ENCODE measurements at regions not wholly inside any gene's neighbourhood (a gene's known extent, or its start where the extent isn't known, plus 50 kb on each side); places are given as distances from the start of the nearest gene placed in this dataset.

DNA sequence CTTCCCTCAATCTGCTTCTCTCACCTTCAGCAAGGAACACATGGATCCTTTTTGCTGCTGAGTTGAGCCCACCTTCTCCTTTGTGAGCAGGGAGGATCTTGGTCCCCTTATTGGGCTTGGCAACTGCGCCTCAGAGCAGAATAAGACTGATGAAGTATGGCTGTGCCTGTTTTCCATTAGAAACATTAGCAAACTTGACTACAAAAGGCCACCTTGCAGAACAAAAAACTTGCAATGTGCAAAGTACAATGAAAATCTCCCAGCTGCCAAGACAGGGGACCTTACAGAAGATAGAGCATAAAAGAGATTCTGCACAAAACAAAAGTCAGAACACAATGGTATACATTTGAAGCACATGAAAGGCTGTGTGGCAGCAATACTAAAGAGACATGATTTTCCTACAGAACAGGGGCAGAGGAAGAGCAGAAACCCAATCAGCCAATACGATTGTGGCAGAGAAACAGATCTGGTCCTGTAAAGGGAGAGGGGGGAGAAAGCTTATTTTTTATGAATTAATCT, 173.5 kb upstream of the SNX19 start:
- DNase-seq (ENCODE audit: low read depth, low spot score), result no peak
- Histone ChIP-seq H2AFZ (ENCODE audit: control insufficient read depth, low read depth, low read length) (no peak overlapping the region), H3K9me3 (replicated peaks; ENCODE audit: control insufficient read depth, insufficient read depth, low read length) (no peaks in the 10 kb centered on the region; the same call in 1 of the 3 replicates), H3K27me3 (replicated peaks in 1 of 2; ENCODE audit: control insufficient read depth in 2 of 2, insufficient read depth in 2 of 2, low read length in 1 of 2) (no peaks in the 10 kb centered on the region), H3K4me3 (no peak overlapping the region), H3K4me2 (ENCODE audit: control insufficient read depth, insufficient read depth) (no peak overlapping the region), H3K79me2 (ENCODE audit: control insufficient read depth, insufficient read depth, low read length) (no peaks in the 10 kb centered on the region), H3K27ac (ENCODE audit: control insufficient read depth, insufficient read depth) (no peak overlapping the region), H3K36me3 (ENCODE audit: control insufficient read depth in 2 of 2, insufficient read depth in 2 of 2, low read length in 1 of 2) (no peaks in the 10 kb centered on the region), H4K20me1 (ENCODE audit: control insufficient read depth, insufficient read depth) (no peaks in the 10 kb centered on the region), H3K4me1 (ENCODE audit: control insufficient read depth, insufficient read depth, low read length) (no peaks in the 10 kb centered on the region), H3K9ac (ENCODE audit: control insufficient read depth, insufficient read depth, low read length) (no peak overlapping the region)
- no peak for ATAC-seq
- ChIA-PET CTCF (interaction anchor here (2.0 kb wide), 1 partner anchor 127 kb away, joined by 5 read pairs; no protein-coding TSS in a partner anchor), SMC1A (ENCODE audit: uncharacterized antibody, unreplicated experiment) (interaction anchor here (0.9 to 2.3 kb wide), 3 partner anchors 10 to 161 kb away, joined by 3 to 7 read pairs (median 3); no protein-coding TSS in a partner anchor), POLR2A (no interaction called here), RAD21 (ENCODE audit: unreplicated experiment) (no interaction called here)
- FAIRE-seq, result no peak
- BruUV-seq (replicated peaks), result no TSS peak
- intact Hi-C loops (cut with micrococcal nuclease; ENCODE audit: unreplicated experiment), result no loop called here
- in situ Hi-C loops (cut with MboI), result no loop called here
- WGBS (ENCODE audit: insufficient coverage, insufficient replicate concordance, low lambda C conversion rate, missing lambda C conversion rate), result 17% methylated on average over 2 of the region's 2 CpGs
- no peak for TF ChIP-seq WRNIP1 (IDR thresholded peaks at IDR 0.05; ENCODE audit: borderline replicate concordance, low read depth, low read length)
- TF ChIP-seq USF2 (IDR thresholded peaks at IDR 0.05; ENCODE audit: borderline replicate concordance, low read depth, low read length), result no peak
- TF ChIP-seq SUZ12 (IDR thresholded peaks at IDR 0.05; ENCODE audit: unreplicated experiment), result no peak
- TF ChIP-seq, protein P1, sequence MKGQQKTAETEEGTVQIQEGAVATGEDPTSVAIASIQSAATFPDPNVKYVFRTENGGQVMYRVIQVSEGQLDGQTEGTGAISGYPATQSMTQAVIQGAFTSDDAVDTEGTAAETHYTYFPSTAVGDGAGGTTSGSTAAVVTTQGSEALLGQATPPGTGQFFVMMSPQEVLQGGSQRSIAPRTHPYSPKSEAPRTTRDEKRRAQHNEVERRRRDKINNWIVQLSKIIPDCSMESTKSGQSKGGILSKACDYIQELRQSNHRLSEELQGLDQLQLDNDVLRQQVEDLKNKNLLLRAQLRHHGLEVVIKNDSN (IDR thresholded peaks at IDR 0.05; ENCODE audit: borderline replicate concordance, extremely low read length, insufficient read depth, low read depth, low read length), result no peak
- TF ChIP-seq RCOR1 (conservative IDR thresholded peaks at IDR 0.05; ENCODE audit: low read depth, low read length), result no peak
- no peak for TF ChIP-seq RELA (IDR thresholded peaks at IDR 0.05; ENCODE audit: borderline replicate concordance, partially characterized antibody)
- no peak for TF ChIP-seq PAX5 (IDR thresholded peaks at IDR 0.05; ENCODE audit: borderline replicate concordance, low read depth, low read length)
- TF ChIP-seq STAT3 (IDR thresholded peaks at IDR 0.05; ENCODE audit: low read depth, low read length), result no peak
- TF ChIP-seq SUPT20H (IDR thresholded peaks at IDR 0.05; ENCODE audit: borderline replicate concordance, control insufficient read depth, low read depth, low read length), result no peak
- TF ChIP-seq, protein P2, sequence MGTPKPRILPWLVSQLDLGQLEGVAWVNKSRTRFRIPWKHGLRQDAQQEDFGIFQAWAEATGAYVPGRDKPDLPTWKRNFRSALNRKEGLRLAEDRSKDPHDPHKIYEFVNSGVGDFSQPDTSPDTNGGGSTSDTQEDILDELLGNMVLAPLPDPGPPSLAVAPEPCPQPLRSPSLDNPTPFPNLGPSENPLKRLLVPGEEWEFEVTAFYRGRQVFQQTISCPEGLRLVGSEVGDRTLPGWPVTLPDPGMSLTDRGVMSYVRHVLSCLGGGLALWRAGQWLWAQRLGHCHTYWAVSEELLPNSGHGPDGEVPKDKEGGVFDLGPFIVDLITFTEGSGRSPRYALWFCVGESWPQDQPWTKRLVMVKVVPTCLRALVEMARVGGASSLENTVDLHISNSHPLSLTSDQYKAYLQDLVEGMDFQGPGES (IDR thresholded peaks at IDR 0.05), result no peak
- TF ChIP-seq EZH2 (IDR thresholded peaks at IDR 0.05; ENCODE audit: borderline replicate concordance, control insufficient read depth, low read depth, low read length), result no peak
- no peak for TF ChIP-seq PML (IDR thresholded peaks at IDR 0.05; ENCODE audit: low read length)
- TF ChIP-seq SIN3A (IDR thresholded peaks at IDR 0.05; ENCODE audit: low read depth, low read length), result no peak
- no peak for TF ChIP-seq HSF1 (IDR thresholded peaks at IDR 0.05; ENCODE audit: low read depth, low read length)
- no peak for TF ChIP-seq SMAD1 (IDR thresholded peaks at IDR 0.05; ENCODE audit: low read depth, partially characterized antibody)

Data from GM12878 (cell line).